GM19035 (cell line): ENCODE measurements at regions not wholly inside any gene's neighbourhood (a gene's known extent, or its start where the extent isn't known, plus 50 kb on each side); places are given as distances from the start of the nearest gene placed in this dataset.
"Not testable (repeated sequence)": the region's sequence is repeated elsewhere in the genome, so short reads cannot be mapped to it uniquely, and the experiment has no call there.

Source experiments
- ATAC-seq: cut with Tn5 transposase; IDR thresholded peaks from one replicate; pipeline ENCODE4 v1.9.1; 2021; ENCODE audit not compliant: unreplicated experiment

DNA sequence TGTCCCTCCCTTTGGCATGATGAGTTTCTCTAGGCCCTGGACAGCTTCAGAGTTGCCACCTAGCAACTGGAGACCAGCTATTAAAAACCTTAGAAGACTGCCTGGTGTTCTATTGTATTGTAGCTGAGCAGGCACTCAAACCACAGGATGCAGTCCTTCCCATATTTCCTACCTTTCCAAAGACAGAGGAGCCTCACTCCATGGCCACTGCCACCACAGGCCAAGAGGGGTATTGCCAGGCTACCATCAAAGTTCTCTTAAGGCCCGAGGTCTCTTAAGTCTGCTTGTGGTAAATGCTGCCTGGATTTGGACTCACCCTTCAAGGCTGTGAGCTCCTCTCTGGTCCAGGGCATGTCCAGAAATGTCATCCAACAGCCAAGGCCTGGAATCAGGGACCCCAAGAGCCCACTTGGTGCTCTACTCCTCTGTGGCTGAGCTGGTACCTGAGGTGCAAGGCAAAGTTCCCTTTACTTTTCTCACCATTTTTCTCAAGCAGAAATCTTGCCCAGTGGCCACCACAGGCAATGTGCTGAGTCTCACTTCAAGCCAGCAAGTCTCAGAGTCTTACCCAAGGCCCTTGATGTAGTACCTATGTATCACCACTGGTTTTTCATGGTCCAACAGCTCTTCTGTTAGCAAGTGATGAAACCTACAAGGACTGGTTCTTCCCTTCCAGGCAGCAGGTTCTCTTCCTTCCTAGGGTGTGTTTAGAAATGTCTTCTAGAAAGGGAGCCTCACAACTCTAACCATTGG, 269.4 kb downstream of the AMY1C start:
- no peak for ATAC-seq

GRCh38 chr1:104019675-104020049, 270.0 kb downstream of the AMY1C start:
- ATAC-seq = no peak

- no peak for ATAC-seq
These were observed 278.8 kb downstream of the AMY1C start for GRCh38 chr1:104028416-104029035.

GRCh38 chr1:104029456-104029970, 279.8 kb downstream of the AMY1C start:
- no peak for ATAC-seq

DNA sequence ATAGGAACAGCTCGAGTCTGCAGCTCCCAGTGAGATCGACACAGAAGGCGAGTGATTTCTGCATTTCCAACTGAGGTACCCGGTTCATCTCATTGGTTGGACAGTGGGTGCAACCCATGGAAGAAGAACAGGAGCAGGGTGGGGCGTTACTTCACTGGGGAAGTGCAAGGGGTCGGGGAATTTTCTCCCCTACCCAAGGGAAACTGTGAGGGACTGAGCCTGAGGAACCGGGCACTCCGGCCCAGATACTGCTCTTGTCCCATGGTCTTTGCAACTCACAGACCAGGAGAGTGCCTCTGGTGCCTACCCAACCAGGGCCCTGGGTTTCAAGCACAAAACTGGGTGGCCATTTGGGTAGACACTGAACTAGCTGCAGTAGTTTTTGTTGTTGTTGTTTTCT, 307.1 kb downstream of the AMY1C start:
- ATAC-seq = no peak

GRCh38 chr1:104057219-104057898, 307.7 kb downstream of the AMY1C start:
- not testable (repeated sequence) for ATAC-seq

DNA sequence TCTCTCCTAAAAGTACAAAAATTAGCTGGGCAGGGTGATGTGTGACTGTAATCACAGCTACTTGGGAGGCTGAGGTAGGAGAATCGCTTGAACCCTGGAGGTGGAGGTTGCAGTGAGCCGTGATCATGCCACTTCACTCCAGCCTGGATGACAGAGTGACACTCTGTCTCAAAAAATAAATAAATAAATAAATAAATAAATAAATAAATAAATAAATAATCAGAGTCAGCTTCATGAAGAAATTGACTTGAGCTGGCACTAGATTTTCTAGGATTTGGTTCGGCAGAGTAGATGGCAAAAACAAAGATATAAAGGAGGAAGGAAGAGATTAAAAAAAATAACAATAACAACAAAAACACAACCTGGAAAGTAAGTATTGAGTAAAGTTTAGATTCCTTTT, 311.9 kb downstream of the AMY1C start:
- ATAC-seq = not testable (repeated sequence)

DNA sequence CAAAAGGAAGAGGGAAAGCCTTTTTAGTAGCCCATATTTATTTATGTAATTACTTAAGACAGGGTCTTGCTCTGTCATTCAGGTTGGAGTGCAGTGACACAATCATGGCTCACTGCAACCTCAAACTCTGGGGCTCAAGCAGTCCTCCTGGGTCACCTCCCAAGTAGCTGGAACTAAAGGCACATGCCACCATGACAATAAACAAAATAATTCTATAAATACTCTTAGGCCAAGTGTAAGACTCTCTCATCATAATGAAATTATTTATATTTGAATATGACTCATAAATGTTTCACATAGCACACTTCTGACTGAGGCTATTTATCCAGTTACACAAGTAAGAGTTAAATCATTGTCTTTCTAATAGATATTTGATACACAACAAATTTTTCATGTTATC, 314.7 kb downstream of the AMY1C start:
- no peak for ATAC-seq

GRCh38 chr1:104072915-104073371, 323.2 kb downstream of the AMY1C start:
- ATAC-seq = no peak

GRCh38 chr1:104073463-104073902, 323.8 kb downstream of the AMY1C start:
- no peak for ATAC-seq

DNA sequence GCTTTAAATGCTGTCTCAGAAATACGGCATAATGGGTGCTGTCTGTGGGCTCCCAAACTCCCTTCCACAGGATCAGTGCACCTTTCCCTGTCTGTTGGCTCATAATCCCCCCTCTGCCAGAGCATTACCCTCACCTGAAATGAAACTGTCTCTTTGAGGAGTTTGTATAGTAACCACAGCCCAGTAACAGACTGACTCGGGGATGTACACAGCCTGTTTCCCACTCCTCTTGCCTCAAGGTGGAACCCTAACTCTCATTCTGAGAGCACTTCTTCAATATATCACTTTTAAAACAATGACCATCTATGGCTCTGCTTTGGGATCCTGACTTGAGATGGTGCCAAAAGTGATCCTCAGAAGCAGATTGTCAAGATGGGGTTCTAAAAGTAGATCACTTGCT, 332.5 kb downstream of the AMY1C start:
- no peak for ATAC-seq

DNA sequence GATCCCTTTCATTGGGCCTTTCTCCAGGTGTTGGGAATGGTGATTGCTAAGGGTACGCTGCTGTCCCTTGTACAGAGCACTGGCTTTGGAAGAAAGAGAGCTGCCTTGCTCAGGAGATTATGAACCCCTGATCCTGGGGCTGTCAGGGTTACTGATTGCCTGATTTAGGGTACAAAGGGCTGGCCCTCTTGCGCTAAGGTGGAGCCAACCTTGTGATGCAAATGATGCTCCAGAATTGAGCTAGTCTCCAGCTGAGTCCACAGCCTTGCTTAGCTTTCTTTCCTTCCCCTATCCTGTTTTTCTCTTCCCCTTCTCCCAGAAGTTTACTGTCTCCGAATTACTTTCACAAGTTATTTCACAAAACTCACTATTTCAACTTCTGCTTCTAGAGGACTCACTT, 334.7 kb downstream of the AMY1C start:
- no peak for ATAC-seq

DNA sequence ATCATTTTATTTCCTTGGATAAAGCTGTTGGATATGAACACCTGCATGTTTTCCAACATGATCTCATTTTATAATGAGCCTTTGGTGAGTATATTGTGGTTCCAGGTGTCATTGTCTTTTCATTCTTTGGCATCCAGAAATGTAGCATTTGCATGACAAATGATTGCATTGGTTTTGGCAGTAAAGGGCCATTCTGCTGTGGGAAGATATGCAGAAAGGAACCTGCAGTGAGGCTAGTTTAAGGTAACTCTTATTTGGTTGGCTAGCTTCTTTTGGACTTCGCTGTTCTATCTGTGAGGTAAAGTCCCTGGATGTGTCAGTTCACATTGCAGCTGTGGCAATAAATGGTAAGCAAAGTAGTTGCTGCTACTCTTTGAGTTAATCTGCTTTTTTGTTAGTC, 343.0 kb downstream of the AMY1C start:
- no peak for ATAC-seq

DNA sequence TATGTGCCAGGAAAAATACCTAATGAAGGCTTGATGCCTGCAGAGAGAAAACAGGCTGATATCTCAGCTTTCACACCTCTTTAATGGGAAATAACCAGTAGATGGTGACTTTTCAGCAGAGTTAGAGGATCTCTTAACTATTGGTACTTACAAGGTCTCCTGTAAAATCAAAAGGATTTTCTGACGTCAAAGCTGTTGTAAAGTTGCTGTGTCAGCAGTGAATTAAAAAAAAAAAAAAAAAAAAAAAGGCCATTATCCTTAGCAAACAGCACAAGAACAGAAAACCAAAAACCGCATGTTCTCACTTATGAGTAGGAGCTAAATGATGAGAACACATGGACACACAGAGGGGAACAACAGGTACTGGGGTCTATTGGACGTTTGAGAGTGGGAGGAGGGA, 349.1 kb downstream of the AMY1C start:
- no peak for ATAC-seq

GRCh38 chr1:104100115-104100514, 350.4 kb downstream of the AMY1C start:
- ATAC-seq = no peak

DNA sequence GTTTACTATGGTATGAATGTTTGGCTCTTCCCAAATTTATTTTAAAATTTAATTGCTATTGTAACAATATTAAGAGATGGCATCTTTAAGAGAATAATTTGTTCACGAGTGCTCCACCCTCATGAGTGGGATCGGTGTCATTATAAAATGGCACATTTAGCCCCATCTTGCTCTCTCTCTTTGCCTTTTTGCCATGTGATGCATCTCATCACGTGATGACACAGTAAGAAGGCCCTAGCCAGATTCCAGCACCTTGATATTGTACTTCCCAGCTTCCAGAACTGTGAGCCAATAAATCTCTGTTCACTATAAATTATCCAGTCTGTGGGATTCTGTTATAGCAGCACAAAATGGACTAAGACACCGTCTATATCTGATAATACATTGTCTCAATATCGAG, 355.8 kb downstream of the AMY1C start:
- no peak for ATAC-seq

- no peak for ATAC-seq
These were observed 370.8 kb downstream of the AMY1C start for GRCh38 chr1:104120525-104120924.

DNA sequence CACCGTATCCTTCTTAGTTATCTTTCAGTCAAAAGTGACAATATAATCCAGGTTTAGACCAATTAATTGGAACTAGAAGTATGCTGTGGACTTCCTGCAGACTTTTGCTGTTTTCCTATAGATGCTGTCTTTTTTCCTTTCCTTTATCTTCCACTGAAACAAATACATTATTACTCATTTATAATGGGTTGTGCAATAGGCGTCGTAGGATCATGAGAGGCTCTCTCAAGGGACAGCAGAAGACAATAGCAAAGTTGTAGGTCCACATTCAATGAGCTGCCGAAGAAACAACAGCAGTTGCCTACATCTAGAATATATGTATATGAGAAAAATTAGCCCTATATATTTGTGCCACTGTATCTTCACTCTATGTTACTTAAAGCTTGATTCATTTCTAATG, 371.6 kb downstream of the AMY1C start:
- no peak for ATAC-seq

GRCh38 chr1:104125266-104125665, 375.6 kb downstream of the AMY1C start:
- no peak for ATAC-seq

DNA sequence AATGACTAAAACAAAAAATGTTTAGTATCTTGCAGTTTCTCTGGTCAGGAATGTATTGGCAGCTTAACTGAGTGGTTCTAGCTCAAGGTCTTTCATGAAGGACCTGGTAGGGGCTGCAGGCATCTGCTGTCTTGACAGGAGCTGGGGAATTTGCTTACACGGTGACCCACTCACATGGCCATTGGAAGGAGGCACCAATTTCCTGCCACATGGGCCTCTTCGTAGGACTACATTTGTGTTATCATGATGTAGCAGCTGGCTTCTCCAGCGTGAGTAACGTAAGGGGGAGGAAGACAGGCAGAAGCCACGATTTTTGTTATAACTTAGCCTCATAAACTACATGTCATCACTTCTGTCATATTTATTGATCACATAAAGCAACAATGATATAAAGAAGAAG, 376.3 kb downstream of the AMY1C start:
- no peak for ATAC-seq

DNA sequence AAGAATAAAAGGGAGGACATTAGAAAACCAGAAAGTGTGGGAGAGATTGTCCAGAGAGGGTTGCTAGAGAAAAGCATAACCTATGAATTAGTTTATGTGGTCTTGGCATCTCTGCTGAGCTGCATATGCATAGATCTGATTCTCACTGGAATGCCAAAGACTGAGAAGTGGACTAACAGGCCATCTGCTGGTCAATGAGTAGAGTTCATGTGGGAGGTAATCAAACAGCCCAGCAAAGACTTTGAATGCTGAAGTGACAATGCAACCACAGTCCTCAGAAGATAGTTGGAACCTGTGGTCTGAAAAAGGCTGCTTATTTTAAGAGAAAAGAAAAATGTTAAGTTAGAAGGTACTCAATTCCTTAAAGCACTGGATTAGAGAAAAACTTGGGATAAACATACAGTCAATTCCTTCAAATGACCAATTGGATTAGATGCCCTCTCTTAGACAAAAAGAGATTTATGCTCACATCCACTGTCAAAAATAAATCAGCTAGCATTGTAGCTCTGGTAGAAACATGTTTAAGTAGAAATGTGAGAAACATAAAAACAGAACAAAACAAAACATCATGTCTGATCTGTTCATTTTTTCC, 382.8 kb downstream of the AMY1C start:
- peak; percentile 74 for ATAC-seq
